MCF 10A (cell line): ENCODE measurements at regions not wholly inside any gene's neighbourhood (a gene's known extent, or its start where the extent isn't known, plus 50 kb on each side); places are given as distances from the start of the nearest gene placed in this dataset.

Experiments
- BruUV-seq: library from RNA; stranded (reverse); fragments of 400-500 nt; replicated peaks from 2 replicates; lab custom pipeline; 2021; lab: Mats Ljungman, UMichigan
- CTCF ChIA-PET: fragments of 300-600 bp; sonication (Branson Sonifier 250); formaldehyde crosslinking; extraction: SDS; loops from one replicate; lab custom pipeline; 2021; ENCODE audit warnings: antibody characterized with exemption, inconsistent platforms; lab: Yijun Ruan, JAX
- POLR2A ChIA-PET: fragments of 300-600, 350-650 bp; sonication (Branson Sonifier 250); formaldehyde crosslinking; extraction: SDS; loops from one replicate; lab custom pipeline; 2020; ENCODE audit warnings: antibody characterized with exemption, inconsistent platforms; lab: Yijun Ruan, JAX
- DNase-seq: peaks from one replicate; pipeline ENCODE4 v3.0.0-alpha.2; 2018; ENCODE audit not compliant: unreplicated experiment
- H3K27ac Mint-ChIP-seq: one replicate; pipeline ENCODE4 v1.8.0; 2022; ENCODE audit warnings: mild to moderate bottlenecking, low read depth, mixed read lengths; ENCODE audit not compliant: unreplicated experiment
- H3K27me3 Mint-ChIP-seq: one replicate; pipeline ENCODE4 v1.8.0; 2022; ENCODE audit warnings: mixed read lengths; ENCODE audit not compliant: insufficient read depth, unreplicated experiment
- H3K36me3 Mint-ChIP-seq: one replicate; pipeline ENCODE4 v1.8.0; 2022; ENCODE audit warnings: mild to moderate bottlenecking, moderate library complexity, mixed read lengths; ENCODE audit not compliant: insufficient read depth, unreplicated experiment
- H3K4me1 Mint-ChIP-seq: one replicate; pipeline ENCODE4 v1.8.0; 2022; ENCODE audit warnings: mixed read lengths; ENCODE audit not compliant: insufficient read depth, unreplicated experiment
- H3K4me3 Mint-ChIP-seq: one replicate; pipeline ENCODE4 v1.8.0; 2022; ENCODE audit warnings: mild to moderate bottlenecking, moderate library complexity, mixed read lengths; ENCODE audit not compliant: unreplicated experiment
- H3K9me3 Mint-ChIP-seq: one replicate; pipeline ENCODE4 v1.8.0; 2022; ENCODE audit warnings: mixed read lengths; ENCODE audit not compliant: unreplicated experiment
- CTCF ChIP-seq: fragments of 200-600 bp; IDR thresholded peaks from one replicate; pipeline ENCODE4 v1.8.0; 2022; ENCODE audit warnings: antibody characterized with exemption, mild to moderate bottlenecking; ENCODE audit not compliant: unreplicated experiment
- intact Hi-C: fragments of 100-400 bp; cut with micrococcal nuclease; formaldehyde crosslinking; loops from 2 replicates; pipeline ENCODE4 v1.14.1; 2022

- ChIA-PET POLR2A (no interaction called here), CTCF (interaction anchor here (0.6 to 0.8 kb wide), 3 partner anchors 31 to 1046 kb away, joined by 3 read pairs; no protein-coding TSS in a partner anchor)
- DNase-seq = no peak
- Mint-ChIP-seq H3K4me3 (no peak overlapping the region), H3K36me3 (no peaks in the 10 kb centered on the region), H3K9me3 (no peaks in the 10 kb centered on the region), H3K27ac (no peak overlapping the region), H3K27me3 (no peaks in the 10 kb centered on the region), H3K4me1 (no peaks in the 10 kb centered on the region)
- TF ChIP-seq CTCF = no peak
- BruUV-seq = no TSS peak
- intact Hi-C loops = no loop called here
Observed at GRCh38 chr14:98227000-98227726, 1044.8 kb downstream of the BCL11B start.

GRCh38 chr14:98227727-98228111 lies 1044.3 kb downstream of the BCL11B start:
- TF ChIP-seq CTCF = no peak
- Mint-ChIP-seq H3K4me1 (no peaks in the 10 kb centered on the region), H3K36me3 (no peaks in the 10 kb centered on the region), H3K27ac (no peak overlapping the region), H3K27me3 (no peaks in the 10 kb centered on the region), H3K9me3 (peaks cover 1% of the 10 kb centered on the region), H3K4me3 (no peak overlapping the region)
- ChIA-PET POLR2A (no interaction called here), CTCF (interaction anchor here (0.7 to 0.8 kb wide), 2 partner anchors 250 to 1045 kb away, joined by 3 read pairs; no protein-coding TSS in a partner anchor)
- intact Hi-C loops = no loop called here
- no peak for DNase-seq
- no TSS peak for BruUV-seq

- Mint-ChIP-seq H3K27me3 (no peaks in the 10 kb centered on the region), H3K36me3 (no peaks in the 10 kb centered on the region), H3K27ac (no peak overlapping the region), H3K9me3 (peaks cover 5% of the 10 kb centered on the region), H3K4me1 (peaks cover 17% of the 10 kb centered on the region), H3K4me3 (no peak overlapping the region)
- POLR2A ChIA-PET = no interaction called here
- CTCF ChIA-PET = interaction anchor here (0.6 kb wide), 1 partner anchor 48 kb away, joined by 4 read pairs; no protein-coding TSS in a partner anchor
- intact Hi-C loops = no loop called here
- DNase-seq = no peak
- TF ChIP-seq CTCF = no peak
- no TSS peak for BruUV-seq
Observed at GRCh38 chr14:98229656-98230366, 1042.2 kb downstream of the BCL11B start.

- DNase-seq = no peak
- TF ChIP-seq CTCF = no peak
- Mint-ChIP-seq H3K27ac (no peak overlapping the region), H3K27me3 (no peaks in the 10 kb centered on the region), H3K4me3 (no peak overlapping the region), H3K9me3 (peaks cover 5% of the 10 kb centered on the region), H3K4me1 (peaks cover 18% of the 10 kb centered on the region), H3K36me3 (no peaks in the 10 kb centered on the region)
- POLR2A ChIA-PET = interaction anchor here (0.6 kb wide), 1 partner anchor 35 kb away, joined by 3 read pairs; no protein-coding TSS in a partner anchor
- no TSS peak for BruUV-seq
- intact Hi-C loops = no loop called here
- CTCF ChIA-PET = no interaction called here
Observed at GRCh38 chr14:98230411-98230810, 1041.6 kb downstream of the BCL11B start.
